ENCODE measurements at regions not wholly inside any gene's neighbourhood (a gene's known extent, or its start where the extent isn't known, plus 50 kb on each side); places are given as distances from the start of the nearest gene placed in this dataset.

DNA sequence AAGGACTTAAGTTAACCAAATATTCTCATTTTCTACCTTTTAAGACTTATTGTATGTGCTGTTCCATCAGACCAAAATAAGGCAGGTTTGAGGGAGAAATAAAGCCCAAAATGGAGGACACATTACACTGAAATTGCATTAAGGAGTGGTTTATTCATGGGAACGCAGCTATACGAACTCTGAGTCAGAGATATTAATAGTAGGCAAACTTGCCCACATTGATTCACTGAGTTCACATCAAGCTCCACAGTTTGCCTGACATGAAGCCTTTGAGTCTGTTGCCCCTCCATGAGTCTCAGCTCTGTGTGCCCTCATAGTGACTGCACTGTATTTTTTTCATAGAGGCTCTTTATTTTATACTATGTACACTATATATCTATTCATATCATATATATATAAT, 135.0 kb upstream of the SNX2 start:
- TF ChIP-seq, protein P1, sequence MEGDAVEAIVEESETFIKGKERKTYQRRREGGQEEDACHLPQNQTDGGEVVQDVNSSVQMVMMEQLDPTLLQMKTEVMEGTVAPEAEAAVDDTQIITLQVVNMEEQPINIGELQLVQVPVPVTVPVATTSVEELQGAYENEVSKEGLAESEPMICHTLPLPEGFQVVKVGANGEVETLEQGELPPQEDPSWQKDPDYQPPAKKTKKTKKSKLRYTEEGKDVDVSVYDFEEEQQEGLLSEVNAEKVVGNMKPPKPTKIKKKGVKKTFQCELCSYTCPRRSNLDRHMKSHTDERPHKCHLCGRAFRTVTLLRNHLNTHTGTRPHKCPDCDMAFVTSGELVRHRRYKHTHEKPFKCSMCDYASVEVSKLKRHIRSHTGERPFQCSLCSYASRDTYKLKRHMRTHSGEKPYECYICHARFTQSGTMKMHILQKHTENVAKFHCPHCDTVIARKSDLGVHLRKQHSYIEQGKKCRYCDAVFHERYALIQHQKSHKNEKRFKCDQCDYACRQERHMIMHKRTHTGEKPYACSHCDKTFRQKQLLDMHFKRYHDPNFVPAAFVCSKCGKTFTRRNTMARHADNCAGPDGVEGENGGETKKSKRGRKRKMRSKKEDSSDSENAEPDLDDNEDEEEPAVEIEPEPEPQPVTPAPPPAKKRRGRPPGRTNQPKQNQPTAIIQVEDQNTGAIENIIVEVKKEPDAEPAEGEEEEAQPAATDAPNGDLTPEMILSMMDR (IDR thresholded peaks at IDR 0.05 in 2 of 3, conservative IDR thresholded peaks at IDR 0.05 in 1 of 3; ENCODE audit: insufficient read depth in 2 of 3, low read depth in 1 of 3, low read length in 3 of 3): no peak
- TF ChIP-seq DLX4 (CRISPR knock-in tag; IDR thresholded peaks at IDR 0.05): no peak
- TF ChIP-seq MEF2D (tag; conservative IDR thresholded peaks at IDR 0.05; ENCODE audit: low read depth): no peak
- no peak for TF ChIP-seq HOXB6 (CRISPR knock-in tag; IDR thresholded peaks at IDR 0.05; ENCODE audit: borderline replicate concordance)
